ENCODE measurements at regions not wholly inside any gene's neighbourhood (a gene's known extent, or its start where the extent isn't known, plus 50 kb on each side); places are given as distances from the start of the nearest gene placed in this dataset.
"Not testable (repeated sequence)": the region's sequence is repeated elsewhere in the genome, so short reads cannot be mapped to it uniquely, and the experiment has no call there.

- FAIRE-seq = not testable (repeated sequence)
Measured at GRCh38 chr10:42533866-42534265, 104.5 kb downstream of the ZNF33B start.

- FAIRE-seq = no peak
Measured at GRCh38 chr10:42532996-42533395, 105.4 kb downstream of the ZNF33B start.

GRCh38 chr10:42523098-42523497 lies 115.3 kb downstream of the ZNF33B start:
- FAIRE-seq = no peak

GRCh38 chr10:42519761-42520460 lies 118.5 kb downstream of the ZNF33B start:
- no peak for FAIRE-seq

- no peak for FAIRE-seq
Measured at GRCh38 chr10:42519079-42519478, 119.3 kb downstream of the ZNF33B start.

- no peak for FAIRE-seq
Measured at GRCh38 chr10:42513921-42514320, 124.4 kb downstream of the ZNF33B start.

- no peak for FAIRE-seq
Measured at GRCh38 chr10:42491801-42492200, 146.6 kb downstream of the ZNF33B start.

GRCh38 chr10:42491001-42491592 lies 147.3 kb downstream of the ZNF33B start:
- no peak for FAIRE-seq

GRCh38 chr10:42490368-42490767 lies 148.0 kb downstream of the ZNF33B start:
- FAIRE-seq = no peak

- FAIRE-seq = no peak
Measured at GRCh38 chr10:42488416-42488815, 150.0 kb downstream of the ZNF33B start.

- no peak for FAIRE-seq
Measured at GRCh38 chr10:42482411-42482810, 156.0 kb downstream of the ZNF33B start.

GRCh38 chr10:42479057-42479456 lies 159.3 kb downstream of the ZNF33B start:
- FAIRE-seq = no peak

- no peak for FAIRE-seq
Measured at GRCh38 chr10:42477170-42477569, 161.2 kb downstream of the ZNF33B start.

GRCh38 chr10:42476101-42476500 lies 162.3 kb downstream of the ZNF33B start:
- FAIRE-seq = no peak

GRCh38 chr10:42475168-42476098 lies 162.9 kb downstream of the ZNF33B start:
- no peak for FAIRE-seq

GRCh38 chr10:42454313-42454712 lies 184.1 kb downstream of the ZNF33B start:
- no peak for FAIRE-seq

- FAIRE-seq = no peak
Measured at GRCh38 chr10:42431095-42431494, 207.3 kb downstream of the ZNF33B start.

GRCh38 chr10:42428534-42428933 lies 209.8 kb downstream of the ZNF33B start:
- FAIRE-seq = no peak

- no peak for FAIRE-seq
Measured at GRCh38 chr10:42422911-42423310, 215.5 kb downstream of the ZNF33B start.

GRCh38 chr10:42421812-42422211 lies 216.6 kb downstream of the ZNF33B start:
- no peak for FAIRE-seq

- FAIRE-seq = no peak
Measured at GRCh38 chr10:42419789-42420188, 218.6 kb downstream of the ZNF33B start.

- FAIRE-seq = no peak
Measured at GRCh38 chr10:42380926-42381547, 257.3 kb downstream of the ZNF33B start.

Data from colon (tissue), 2 donors.